ENCODE measurements at regions not wholly inside any gene's neighbourhood (a gene's known extent, or its start where the extent isn't known, plus 50 kb on each side); places are given as distances from the start of the nearest gene placed in this dataset.

- TF ChIP-seq ZNF274 (IDR thresholded peaks at IDR 0.05; ENCODE audit: low read depth, low read length) (no peak), YY1 (IDR thresholded peaks at IDR 0.05; ENCODE audit: insufficient read depth, insufficient read length) (no peak)
These were observed 163.8 kb downstream of the MMUT start for GRCh38 chr6:49299279-49299678.

Measured in NT2/D1 (cell line).